IMR-90 (cell line): ENCODE measurements at regions not wholly inside any gene's neighbourhood (a gene's known extent, or its start where the extent isn't known, plus 50 kb on each side); places are given as distances from the start of the nearest gene placed in this dataset.

ENCODE experiments used
- SMC3 ChIP-seq: fragments of 150-350 bp; IDR thresholded peaks from 2 replicates; pipeline ENCODE4 v1.6.1; 2016; ENCODE audit warnings: low read depth, mild to moderate bottlenecking, antibody characterized with exemption, low read length, moderate library complexity
- TF ChIP-seq, protein P1 (sequence below): conservative IDR thresholded peaks from 2 replicates; pipeline ENCODE4 v1.5.1; 2012; ENCODE audit warnings: mild to moderate bottlenecking, low read depth, low read length, improper control_type of control experiment

DNA sequence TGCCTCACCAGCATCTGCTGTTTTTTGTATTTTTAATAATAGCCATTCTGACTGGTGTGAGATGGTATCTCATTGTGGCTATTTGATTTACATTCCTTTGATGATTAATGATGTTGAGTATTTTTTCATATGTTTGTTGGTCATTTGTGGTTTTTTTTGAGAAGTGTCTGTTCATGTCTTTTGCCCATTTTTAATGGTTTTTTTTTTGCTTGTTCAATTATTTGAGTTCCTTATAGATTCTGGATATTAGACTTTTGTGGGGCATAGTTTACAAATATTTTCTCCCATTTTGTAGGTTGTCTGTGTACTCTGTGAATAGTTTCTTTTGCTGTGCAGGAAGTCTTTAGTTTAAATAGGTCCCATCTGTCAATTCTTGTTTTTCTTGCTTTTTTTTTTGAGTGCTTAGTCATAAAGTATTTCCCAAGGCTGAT lies 148.1 kb downstream of the NPR3 start:
- TF ChIP-seq, protein P1, sequence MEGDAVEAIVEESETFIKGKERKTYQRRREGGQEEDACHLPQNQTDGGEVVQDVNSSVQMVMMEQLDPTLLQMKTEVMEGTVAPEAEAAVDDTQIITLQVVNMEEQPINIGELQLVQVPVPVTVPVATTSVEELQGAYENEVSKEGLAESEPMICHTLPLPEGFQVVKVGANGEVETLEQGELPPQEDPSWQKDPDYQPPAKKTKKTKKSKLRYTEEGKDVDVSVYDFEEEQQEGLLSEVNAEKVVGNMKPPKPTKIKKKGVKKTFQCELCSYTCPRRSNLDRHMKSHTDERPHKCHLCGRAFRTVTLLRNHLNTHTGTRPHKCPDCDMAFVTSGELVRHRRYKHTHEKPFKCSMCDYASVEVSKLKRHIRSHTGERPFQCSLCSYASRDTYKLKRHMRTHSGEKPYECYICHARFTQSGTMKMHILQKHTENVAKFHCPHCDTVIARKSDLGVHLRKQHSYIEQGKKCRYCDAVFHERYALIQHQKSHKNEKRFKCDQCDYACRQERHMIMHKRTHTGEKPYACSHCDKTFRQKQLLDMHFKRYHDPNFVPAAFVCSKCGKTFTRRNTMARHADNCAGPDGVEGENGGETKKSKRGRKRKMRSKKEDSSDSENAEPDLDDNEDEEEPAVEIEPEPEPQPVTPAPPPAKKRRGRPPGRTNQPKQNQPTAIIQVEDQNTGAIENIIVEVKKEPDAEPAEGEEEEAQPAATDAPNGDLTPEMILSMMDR: no peak
- TF ChIP-seq SMC3: no peak
